ENCODE measurements at regions not wholly inside any gene's neighbourhood (a gene's known extent, or its start where the extent isn't known, plus 50 kb on each side); places are given as distances from the start of the nearest gene placed in this dataset.
"Not testable (repeated sequence)": the region's sequence is repeated elsewhere in the genome, so short reads cannot be mapped to it uniquely, and the experiment has no call there.

- DNase-seq: no peak
These were observed 223.1 kb upstream of the PTPRD start for GRCh38 chr9:10835791-10836463.

DNA sequence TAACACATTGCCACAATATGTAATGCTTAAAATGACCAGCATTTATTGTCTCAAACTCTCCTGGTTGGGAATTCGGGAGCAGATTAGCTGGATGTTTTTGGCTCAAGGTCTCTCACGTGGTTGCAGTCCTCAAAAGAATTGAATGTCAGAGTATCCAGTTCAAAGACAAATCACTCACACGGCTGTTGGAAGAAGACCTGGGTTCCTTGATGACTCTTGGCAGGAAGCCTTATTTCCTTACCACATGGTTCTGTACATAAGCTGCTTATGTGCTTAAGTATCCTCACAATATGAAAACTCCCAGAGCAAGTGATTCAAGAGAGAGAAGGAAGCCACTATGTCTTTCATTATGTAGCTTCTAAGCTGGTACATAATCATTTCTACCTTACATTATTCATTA, 230.3 kb upstream of the PTPRD start:
- no peak for DNase-seq

DNA sequence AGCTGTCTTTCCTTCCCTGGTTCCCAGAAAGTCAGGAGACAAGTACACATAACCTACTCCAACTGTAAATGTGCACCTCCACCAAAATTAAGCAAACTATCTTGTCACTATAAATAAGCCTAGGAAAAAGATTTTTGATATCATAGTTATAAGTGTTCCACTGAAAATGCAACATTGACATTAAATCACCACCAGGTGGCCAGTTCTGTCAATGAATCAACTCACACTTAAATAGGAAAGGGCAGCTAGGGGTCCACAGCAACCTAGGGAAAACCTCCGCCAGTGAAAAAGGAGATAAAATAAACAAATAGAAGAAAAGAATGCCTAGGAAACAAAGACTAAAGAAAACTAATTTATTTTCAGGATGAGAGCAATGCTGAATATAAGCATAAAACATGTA, 243.0 kb upstream of the PTPRD start:
- no peak for DNase-seq

DNA sequence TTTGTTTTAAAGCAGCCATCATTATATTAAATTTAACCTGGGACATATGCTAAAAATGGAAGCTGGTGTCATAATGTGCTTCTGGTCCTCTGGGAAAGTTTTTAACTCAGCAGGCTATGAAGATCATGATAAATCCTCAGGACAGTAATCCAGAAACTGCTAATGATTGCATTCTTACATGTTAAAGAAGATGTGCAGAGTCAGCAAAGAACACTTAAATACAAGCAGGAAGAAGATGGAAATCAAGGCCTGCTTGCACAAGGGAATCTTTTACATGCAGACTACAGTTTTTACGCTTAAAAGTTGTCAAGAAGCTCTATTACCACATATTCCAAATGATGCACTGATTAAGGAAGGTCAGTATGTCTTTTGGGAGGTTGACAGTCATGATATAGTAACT, 246.0 kb upstream of the PTPRD start:
- no peak for DNase-seq

GRCh38 chr9:10863476-10863875, 250.7 kb upstream of the PTPRD start:
- no peak for DNase-seq

DNA sequence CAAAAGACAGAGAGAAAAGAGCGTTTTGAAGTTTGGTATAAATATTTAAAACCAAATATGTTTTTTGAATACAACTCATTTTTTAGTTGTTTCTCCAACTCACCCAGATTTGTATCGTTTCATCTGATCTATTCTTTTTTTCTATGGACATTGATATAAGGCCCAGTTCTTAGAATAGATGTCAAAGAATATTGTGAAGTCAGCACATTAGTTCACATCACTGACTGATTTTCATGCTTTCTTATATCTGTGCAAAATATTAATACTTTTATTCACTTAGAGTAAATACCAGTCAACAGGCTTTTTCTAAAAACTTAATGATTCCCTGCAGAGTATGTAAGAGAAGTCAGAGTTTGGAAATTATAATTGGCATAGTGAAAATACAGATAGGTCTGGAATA, 254.4 kb upstream of the PTPRD start:
- no peak for DNase-seq

- DNase-seq: no peak
These were observed 256.9 kb upstream of the PTPRD start for GRCh38 chr9:10869687-10870086.

DNA sequence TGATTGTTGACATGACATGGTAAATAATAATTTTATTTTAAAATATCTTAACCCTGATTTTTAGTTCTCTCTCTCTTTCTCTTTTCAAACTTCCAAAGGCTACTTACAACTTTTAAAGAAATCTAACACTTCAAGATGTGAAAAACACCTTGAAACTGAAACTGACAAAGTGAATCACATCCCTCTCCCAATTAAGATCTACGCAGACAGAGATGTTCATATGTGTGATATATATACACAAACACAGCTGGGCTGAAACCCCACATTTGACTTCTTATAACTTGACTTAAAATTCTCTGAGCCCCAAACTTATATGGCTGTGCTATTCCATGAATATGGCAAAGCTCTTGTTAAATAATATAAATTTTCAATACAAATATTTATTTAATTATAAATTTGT, 261.2 kb upstream of the PTPRD start:
- DNase-seq: no peak

GRCh38 chr9:10875752-10876151, 262.9 kb upstream of the PTPRD start:
- DNase-seq: no peak

- no peak for DNase-seq
These were observed 263.5 kb upstream of the PTPRD start for GRCh38 chr9:10876333-10876732.

DNA sequence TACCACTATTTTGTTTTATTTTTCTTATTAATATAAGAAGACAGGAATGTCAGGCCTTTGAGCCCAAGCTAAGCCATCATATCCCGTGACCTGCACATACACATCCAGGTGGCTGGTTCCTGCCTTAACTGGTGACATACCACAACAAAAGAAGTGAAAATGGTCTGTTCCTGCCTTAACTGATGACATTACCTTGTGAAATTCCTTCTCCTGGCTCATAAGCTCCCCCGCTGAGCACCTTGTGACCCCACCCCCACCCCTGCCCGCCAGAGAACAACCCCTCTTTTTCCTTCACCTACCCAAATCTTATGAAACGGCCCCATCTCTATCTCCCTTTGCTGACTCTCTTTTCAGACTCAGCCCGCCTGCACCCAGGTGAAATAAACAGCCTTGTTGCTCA, 277.5 kb upstream of the PTPRD start:
- not testable (repeated sequence) for DNase-seq

- DNase-seq: no peak
These were observed 286.7 kb upstream of the PTPRD start for GRCh38 chr9:10899509-10899908.

DNA sequence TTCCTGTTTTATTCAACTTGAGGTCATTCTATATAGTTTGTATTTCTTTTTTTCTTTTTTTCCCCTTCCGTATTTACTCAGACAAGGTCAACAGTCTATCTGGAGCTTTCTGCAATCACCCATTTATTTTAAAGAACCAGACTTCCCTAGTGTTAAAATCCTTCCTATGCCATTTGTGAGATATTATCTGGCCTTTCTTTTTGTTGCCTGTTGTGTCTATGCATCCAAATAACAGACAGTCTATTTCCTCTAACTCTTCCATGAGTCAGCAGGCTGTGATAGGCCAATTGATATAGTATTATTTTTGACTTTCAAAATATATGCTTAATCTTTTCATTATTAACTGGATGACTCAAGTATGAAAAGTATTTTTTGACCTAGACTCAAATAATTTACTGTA, 291.2 kb upstream of the PTPRD start:
- DNase-seq: no peak

DNA sequence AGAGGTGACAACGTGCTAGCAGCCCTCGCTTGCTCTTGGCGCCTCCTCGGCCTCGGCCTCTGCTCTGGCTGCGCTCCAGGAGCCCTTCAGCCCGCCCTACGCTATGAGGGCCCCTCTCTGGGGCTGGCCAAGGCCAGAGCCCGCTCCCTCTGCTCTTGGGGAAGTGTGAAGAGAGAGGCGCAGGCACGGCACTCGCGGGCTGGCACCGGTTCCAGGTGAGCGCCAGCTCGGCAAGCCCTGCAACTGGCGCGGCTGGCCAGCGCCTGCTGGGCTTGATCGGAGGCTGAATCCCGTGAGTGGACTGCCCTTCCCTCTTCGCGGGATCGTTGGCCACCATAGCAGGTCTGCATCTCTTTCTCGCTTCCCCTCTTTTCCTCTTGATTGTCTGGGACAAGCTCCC, 298.0 kb upstream of the PTPRD start:
- no peak for DNase-seq

- no peak for DNase-seq
These were observed 298.6 kb upstream of the PTPRD start for GRCh38 chr9:10911373-10911772.

DNA sequence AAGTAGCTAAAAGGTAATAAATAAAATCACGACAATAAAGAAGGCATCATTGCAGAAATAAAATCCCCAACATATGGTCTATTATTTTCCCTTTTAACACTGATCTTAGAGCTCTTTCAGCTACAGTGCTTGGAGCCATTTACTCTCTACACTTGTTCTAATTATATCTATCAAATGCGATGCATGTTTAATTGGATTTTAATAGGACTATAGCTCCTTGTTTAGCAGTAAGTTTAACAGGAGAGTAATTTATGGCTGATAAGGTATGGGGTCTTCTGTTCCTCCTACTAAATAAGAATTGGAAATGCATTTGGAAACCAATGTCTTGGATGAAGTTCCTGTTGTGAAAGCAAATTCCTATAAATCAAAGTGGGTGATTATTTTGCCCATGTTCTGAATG, 304.2 kb upstream of the PTPRD start:
- no peak for DNase-seq

- DNase-seq: no peak
These were observed 308.9 kb upstream of the PTPRD start for GRCh38 chr9:10921671-10922070.

- DNase-seq: no peak
These were observed 313.1 kb upstream of the PTPRD start for GRCh38 chr9:10925896-10926295.

DNA sequence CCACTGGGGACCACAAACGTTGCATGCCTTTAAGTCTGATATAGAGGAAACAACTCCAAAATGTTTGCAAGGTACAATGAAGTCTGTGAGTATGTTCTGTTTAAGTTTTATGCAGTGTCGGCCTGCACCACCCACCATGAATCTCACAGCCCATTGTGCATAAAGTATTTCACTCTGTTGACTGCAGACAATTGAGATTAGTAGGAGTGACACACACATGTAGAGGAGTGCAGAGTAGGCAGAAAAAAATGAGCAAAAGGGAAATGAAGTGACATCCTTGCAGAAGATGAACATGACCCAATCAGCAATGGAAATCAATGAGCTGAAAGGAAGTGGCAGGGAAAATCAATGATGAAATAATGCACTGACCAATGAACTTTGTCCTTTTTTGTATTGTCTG, 315.6 kb upstream of the PTPRD start:
- DNase-seq: no peak

GRCh38 chr9:10930081-10930480, 317.3 kb upstream of the PTPRD start:
- DNase-seq: no peak

GRCh38 chr9:10946676-10947410, 334.0 kb upstream of the PTPRD start:
- DNase-seq: no peak

DNA sequence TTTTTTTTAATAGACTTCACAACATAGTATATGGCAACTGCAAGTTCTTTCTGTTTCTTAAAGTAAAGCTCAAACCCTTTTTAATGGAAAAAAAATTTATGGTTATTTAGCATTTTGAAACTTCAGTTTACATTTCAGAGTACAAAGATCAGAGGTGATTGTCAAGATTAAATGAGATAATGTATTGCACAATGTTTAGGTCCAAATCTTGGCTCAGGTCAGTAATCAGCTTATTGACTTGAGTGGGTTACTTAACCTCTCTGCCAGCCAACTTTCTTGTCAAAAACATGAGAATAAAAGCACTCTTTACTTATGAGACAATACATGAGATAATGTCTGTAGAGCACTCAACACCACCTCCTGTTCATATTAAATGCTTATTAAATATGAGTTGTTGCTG, 345.1 kb upstream of the PTPRD start:
- DNase-seq: no peak

- no peak for DNase-seq
These were observed 349.1 kb upstream of the PTPRD start for GRCh38 chr9:10961883-10962282.

GRCh38 chr9:10983251-10983650, 370.4 kb upstream of the PTPRD start:
- DNase-seq: no peak
